ENCODE measurements at regions not wholly inside any gene's neighbourhood (a gene's known extent, or its start where the extent isn't known, plus 50 kb on each side); places are given as distances from the start of the nearest gene placed in this dataset.

- DNase-seq (ENCODE audit: low spot score), result no peak
These were observed 173.1 kb downstream of the CDC5L start for GRCh38 chr6:44560458-44561059.

- DNase-seq (ENCODE audit: low spot score), result no peak
These were observed 173.6 kb downstream of the CDC5L start for GRCh38 chr6:44561060-44561623.

- no peak for DNase-seq (ENCODE audit: low spot score)
These were observed 174.5 kb downstream of the CDC5L start for GRCh38 chr6:44561832-44562665.

- DNase-seq (ENCODE audit: low spot score), result no peak
These were observed 175.9 kb downstream of the CDC5L start for GRCh38 chr6:44563397-44563796.

GRCh38 chr6:44564906-44565524 lies 177.5 kb downstream of the CDC5L start:
- DNase-seq (ENCODE audit: low spot score), result no peak

- DNase-seq (ENCODE audit: low spot score), result no peak
These were observed 179.9 kb downstream of the CDC5L start for GRCh38 chr6:44567406-44567805.

- no peak for DNase-seq (ENCODE audit: low spot score)
These were observed 181.6 kb downstream of the CDC5L start for GRCh38 chr6:44569131-44569530.

GRCh38 chr6:44569931-44570385 lies 182.5 kb downstream of the CDC5L start:
- DNase-seq (ENCODE audit: low spot score), result no peak

GRCh38 chr6:44571510-44571909 lies 184.0 kb downstream of the CDC5L start:
- DNase-seq (ENCODE audit: low spot score), result no peak

- DNase-seq (ENCODE audit: low spot score), result no peak
These were observed 184.8 kb downstream of the CDC5L start for GRCh38 chr6:44572346-44572745.

- DNase-seq (ENCODE audit: low spot score), result no peak
These were observed 188.1 kb downstream of the CDC5L start for GRCh38 chr6:44575644-44576043.

GRCh38 chr6:44576132-44576631 lies 188.7 kb downstream of the CDC5L start:
- DNase-seq (ENCODE audit: low spot score), result no peak

- no peak for DNase-seq (ENCODE audit: low spot score)
These were observed 193.4 kb downstream of the CDC5L start for GRCh38 chr6:44580901-44581300.

- no peak for DNase-seq (ENCODE audit: low spot score)
These were observed 195.4 kb downstream of the CDC5L start for GRCh38 chr6:44582930-44583329.

- DNase-seq (ENCODE audit: low spot score), result no peak
These were observed 203.0 kb downstream of the CDC5L start for GRCh38 chr6:44590471-44590870.

GRCh38 chr6:44593539-44593944 lies 206.0 kb downstream of the CDC5L start:
- DNase-seq (ENCODE audit: low spot score), result peak; percentile 37

- no peak for DNase-seq (ENCODE audit: low spot score)
These were observed 207.0 kb downstream of the CDC5L start for GRCh38 chr6:44594481-44594880.

- DNase-seq (ENCODE audit: low spot score), result no peak
These were observed 211.2 kb downstream of the CDC5L start for GRCh38 chr6:44598679-44599078.

- DNase-seq (ENCODE audit: low spot score), result no peak
These were observed 212.2 kb downstream of the CDC5L start for GRCh38 chr6:44599672-44600071.

- DNase-seq (ENCODE audit: low spot score), result no peak
These were observed 215.7 kb downstream of the CDC5L start for GRCh38 chr6:44603044-44603686.

- DNase-seq (ENCODE audit: low spot score), result no peak
These were observed 219.0 kb downstream of the CDC5L start for GRCh38 chr6:44606504-44606903.

- DNase-seq (ENCODE audit: low spot score), result no peak
These were observed 219.5 kb downstream of the CDC5L start for GRCh38 chr6:44606976-44607375.

Measured in germinal center (tissue), 1 donor.